HCT116 (cell line): ENCODE measurements at regions not wholly inside any gene's neighbourhood (a gene's known extent, or its start where the extent isn't known, plus 50 kb on each side); places are given as distances from the start of the nearest gene placed in this dataset.

Experiments
- JUND ChIP-seq: IDR thresholded peaks from 2 replicates; pipeline ENCODE4 v1.6.1; 2012
- RAD21 ChIP-seq: IDR thresholded peaks from 2 replicates; pipeline ENCODE4 v1.6.1; 2012; ENCODE audit warnings: low read depth, mild to moderate bottlenecking

DNA sequence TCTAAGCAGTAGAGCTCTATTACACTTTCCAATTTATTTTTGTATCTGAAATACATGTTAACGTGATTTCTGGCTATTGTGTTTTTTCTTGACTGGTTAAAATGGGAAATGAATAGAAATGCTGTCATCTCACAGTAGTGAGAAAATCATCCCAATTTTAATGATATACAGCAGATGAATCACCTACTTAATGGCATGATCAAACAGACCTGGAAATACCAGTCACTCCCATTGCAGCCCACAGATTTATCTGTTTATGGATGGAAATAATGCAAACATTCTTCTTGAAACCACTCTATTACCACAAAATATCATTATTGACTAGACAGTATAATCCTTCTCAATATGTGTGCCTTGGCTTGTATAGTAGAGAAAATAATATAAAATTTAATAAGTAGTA is 497.8 kb upstream of the ADAMTS5 start:
- TF ChIP-seq JUND (no peak), RAD21 (no peak)
